ENCODE measurements at regions not wholly inside any gene's neighbourhood (a gene's known extent, or its start where the extent isn't known, plus 50 kb on each side); places are given as distances from the start of the nearest gene placed in this dataset.

DNA sequence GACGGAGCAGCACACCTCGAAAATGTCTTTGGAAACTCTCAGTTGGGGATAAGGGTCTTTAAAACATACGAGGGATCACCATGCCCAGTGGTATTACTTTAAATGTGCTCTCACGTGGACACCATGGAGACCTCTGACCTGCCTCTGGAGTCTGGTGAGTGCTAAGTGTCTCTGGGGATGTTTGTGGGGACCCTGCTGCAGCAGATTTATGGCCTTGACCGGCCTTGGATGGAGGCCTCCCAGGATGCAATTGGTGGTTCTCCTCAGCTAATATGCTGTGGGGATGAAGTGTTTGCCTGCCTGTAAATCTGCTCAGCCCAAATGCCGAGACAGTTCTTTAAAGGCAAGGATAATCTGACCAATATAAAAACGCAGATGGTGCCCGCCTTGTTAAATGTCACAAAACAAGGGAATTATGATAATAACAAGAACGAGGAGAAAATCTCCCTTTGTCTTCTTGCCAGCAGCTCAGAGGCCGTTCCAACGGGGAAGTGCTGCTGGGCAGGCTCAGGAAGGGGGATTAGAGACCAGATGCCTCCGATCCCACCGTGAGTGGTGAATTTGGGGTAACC is 154.4 kb downstream of the ABCC12 start (continued):
- TF ChIP-seq EP300 (IDR thresholded peaks at IDR 0.05; ENCODE audit: borderline replicate concordance in 1 of 2, low read depth in 2 of 2, low read length in 2 of 2) (no peak), SIN3A (conservative IDR thresholded peaks at IDR 0.05 in 1 of 2, IDR thresholded peaks at IDR 0.05 in 1 of 2; ENCODE audit: low read depth in 1 of 2, low read length in 2 of 2) (no peak)
